Choroid plexus epithelial cell (primary cell): ENCODE measurements at regions not wholly inside any gene's neighbourhood (a gene's known extent, or its start where the extent isn't known, plus 50 kb on each side); places are given as distances from the start of the nearest gene placed in this dataset.

ENCODE experiments used
- DNase-seq: peaks from one replicate; pipeline ENCODE4 v3.0.0-alpha.2; 2010; ENCODE audit warnings: low read depth
- H3K4me3 ChIP-seq: 2 replicates; pipeline ENCODE4 v1.5.1; 2011; ENCODE audit warnings: low read depth, mild to moderate bottlenecking, control low read depth, low read length, moderate library complexity
- CTCF ChIP-seq: conservative IDR thresholded peaks from 2 replicates; pipeline ENCODE4 v1.5.1; 2011; ENCODE audit warnings: low read depth, mild to moderate bottlenecking, control low read depth, inconsistent platforms, low read length, moderate library complexity

GRCh38 chr13:39110518-39111097 lies 72.4 kb downstream of the NHLRC3 start:
- DNase-seq: no peak
- no peak overlapping the region for H3K4me3 ChIP-seq
- TF ChIP-seq CTCF: no peak

GRCh38 chr13:39111145-39111544 lies 72.9 kb downstream of the NHLRC3 start:
- no peak overlapping the region for H3K4me3 ChIP-seq
- no peak for DNase-seq
- no peak for TF ChIP-seq CTCF

GRCh38 chr13:39119422-39119821 lies 81.2 kb downstream of the NHLRC3 start:
- no peak for DNase-seq
- TF ChIP-seq CTCF: no peak
- H3K4me3 ChIP-seq: no peak overlapping the region

- H3K4me3 ChIP-seq: no peak overlapping the region
- TF ChIP-seq CTCF: no peak
- DNase-seq: no peak
Observed at GRCh38 chr13:39123578-39123977, 85.3 kb downstream of the NHLRC3 start.

GRCh38 chr13:39129213-39129612 lies 91.0 kb downstream of the NHLRC3 start:
- DNase-seq: no peak
- no peak for TF ChIP-seq CTCF
- no peak overlapping the region for H3K4me3 ChIP-seq

GRCh38 chr13:39130301-39130700 lies 92.0 kb downstream of the NHLRC3 start:
- TF ChIP-seq CTCF: no peak
- no peak for DNase-seq
- H3K4me3 ChIP-seq: no peak overlapping the region

GRCh38 chr13:39132286-39133230 lies 94.3 kb downstream of the NHLRC3 start:
- peak; percentile 6 for DNase-seq
- no peak overlapping the region for H3K4me3 ChIP-seq
- no peak for TF ChIP-seq CTCF
